HG02885 (cell line): ENCODE measurements at regions not wholly inside any gene's neighbourhood (a gene's known extent, or its start where the extent isn't known, plus 50 kb on each side); places are given as distances from the start of the nearest gene placed in this dataset.
A peak's percentile ranks its signal among the peaks of the same experiment; 100 is the strongest.
"Not testable (repeated sequence)": the region's sequence is repeated elsewhere in the genome, so short reads cannot be mapped to it uniquely, and the experiment has no call there.

Experiments used
- ATAC-seq: cut with Tn5 transposase; IDR thresholded peaks from one replicate; pipeline ENCODE4 v1.9.1; 2021; ENCODE audit warnings: mild to moderate bottlenecking; ENCODE audit not compliant: unreplicated experiment, poor library complexity

DNA sequence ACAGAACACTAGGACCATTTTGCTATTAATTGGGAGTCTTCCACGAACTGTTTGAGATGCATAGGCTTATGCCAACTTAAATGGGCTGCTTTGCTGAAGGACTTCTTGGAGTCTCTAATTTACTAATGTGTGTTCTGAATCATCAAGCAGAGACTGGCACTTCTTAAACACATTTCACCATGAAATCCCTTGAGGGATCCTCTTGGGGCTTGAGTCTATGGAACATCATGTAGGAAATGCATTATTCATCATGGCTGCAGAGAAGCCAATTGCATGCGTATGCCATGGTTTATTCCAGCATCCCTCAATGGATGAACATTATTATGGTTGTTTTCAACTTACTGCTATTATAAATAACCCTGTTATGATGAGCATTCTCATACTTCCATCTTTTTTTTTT lies 73.4 kb downstream of the FGD2 start:
- ATAC-seq = no peak

DNA sequence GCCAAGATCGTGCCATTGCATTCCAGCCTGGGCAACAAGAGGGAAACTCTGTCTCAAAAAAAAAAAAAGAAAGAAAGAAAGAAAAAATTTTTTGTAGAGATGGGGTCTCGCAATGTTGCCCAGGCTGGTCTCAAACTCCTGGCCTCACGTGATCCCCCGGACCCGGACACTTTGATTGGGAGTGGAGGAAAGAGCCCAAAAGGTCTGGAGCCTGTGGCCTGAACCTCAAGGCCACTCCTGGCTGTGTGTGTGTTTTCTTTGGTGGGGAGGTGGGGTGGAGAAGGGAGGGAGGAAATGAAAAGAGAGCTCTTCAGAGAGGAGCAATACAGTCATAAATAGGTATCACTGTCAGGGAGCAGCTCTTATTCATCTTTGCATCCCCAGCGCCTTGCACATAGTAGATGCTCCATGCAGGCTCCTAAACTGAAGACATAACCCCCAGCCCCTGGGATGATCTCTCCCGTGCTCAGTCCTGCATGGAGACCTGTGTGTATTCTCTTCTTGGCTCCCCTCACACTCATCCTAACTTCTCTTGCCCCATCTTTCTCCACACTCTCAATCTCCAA lies 75.7 kb downstream of the FGD2 start:
- no peak for ATAC-seq

DNA sequence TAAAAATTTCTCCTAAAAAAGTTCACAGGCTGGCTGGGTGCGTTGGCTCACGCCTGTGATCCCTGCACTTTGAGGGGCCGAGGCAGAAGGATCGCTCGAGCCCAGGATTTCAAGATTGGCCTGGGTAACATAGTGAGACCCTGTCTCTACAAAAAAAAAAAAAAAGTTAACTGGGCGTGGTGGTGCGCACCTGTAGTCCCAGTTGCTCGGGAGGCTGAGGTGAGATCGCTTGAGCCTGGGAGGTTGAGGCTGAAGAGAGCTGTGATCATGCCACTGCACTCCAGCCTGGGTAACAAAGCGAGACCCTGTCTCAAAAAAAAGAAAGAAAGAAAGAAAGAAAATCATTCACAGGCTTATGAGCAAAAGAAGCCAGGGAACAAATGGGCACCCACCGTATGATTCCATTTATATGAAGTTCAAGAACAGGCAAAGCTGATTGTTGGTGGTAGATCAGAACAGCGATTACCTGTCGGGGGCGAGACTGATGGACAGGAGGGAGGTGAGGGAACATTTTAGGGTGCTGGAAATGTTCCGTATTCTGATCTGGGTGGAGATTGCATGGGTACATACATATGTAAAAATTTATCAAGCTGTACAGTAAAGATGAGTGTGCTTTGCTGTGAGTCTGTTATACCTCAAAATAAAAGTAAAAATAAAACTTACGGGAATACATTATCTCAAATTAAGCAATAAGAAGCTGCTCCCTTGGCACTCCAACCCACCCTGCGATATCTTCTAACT lies 77.1 kb downstream of the FGD2 start:
- no peak for ATAC-seq

DNA sequence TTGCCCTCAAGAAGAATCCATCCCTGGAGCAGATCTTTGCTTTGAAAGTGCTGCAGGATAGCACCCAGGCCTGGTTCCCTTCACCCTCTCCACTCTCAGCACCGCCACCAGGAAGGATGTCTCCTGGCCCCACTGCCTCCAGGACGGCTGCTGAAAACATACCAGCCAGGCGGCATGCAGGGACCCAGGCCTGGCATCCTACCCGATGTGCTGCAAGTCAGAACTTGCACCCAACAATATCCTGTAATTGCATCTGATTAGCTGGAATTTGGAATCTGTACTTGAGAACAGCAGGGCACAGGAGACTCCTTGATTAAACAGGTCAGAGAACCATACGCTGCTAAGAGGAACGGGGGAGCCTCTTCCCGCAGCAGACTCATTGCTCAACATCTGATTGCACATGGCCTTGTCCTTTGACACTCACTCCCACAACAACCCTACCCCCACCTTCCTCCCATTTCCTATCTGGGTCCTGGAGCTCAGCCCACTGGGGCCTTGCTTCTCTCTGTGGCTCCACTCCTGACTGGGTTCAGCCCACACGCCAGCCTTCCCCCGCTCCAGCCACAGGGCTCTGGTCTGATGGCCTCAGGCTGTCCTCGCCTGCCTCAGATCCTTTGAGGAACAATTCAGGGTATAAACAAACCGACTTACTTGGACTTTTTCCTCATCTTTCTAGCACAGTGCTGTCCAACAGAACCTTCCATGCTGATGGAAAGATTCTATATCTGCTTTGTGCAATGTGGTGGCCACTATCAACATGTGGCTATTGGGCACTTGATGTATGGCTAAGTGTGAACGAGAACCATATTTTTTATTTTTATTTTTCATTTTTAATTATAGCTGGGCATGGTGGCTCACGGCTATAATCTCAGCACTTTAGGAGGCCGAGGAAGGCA lies 78.0 kb downstream of the FGD2 start:
- no peak for ATAC-seq

DNA sequence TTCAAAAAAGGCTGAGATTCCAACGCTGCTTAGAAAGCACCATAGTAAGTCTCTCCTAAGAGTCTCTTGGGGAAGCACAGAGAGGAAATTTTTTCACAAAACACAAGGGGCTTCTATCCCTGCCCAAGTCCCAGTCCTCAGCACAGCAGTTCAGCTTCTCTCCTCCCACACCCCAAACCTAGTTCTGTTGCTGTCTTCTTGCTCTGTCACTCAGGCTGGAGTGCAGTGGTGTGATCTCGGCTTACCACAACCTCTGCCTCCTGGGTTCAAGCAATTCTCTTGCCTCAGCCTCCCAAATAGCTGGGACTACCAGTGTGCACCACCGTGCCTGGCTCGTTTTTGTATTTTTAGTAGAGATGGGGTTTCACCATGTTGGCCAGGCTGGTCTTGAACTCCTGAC lies 79.2 kb downstream of the FGD2 start:
- not testable (repeated sequence) for ATAC-seq

DNA sequence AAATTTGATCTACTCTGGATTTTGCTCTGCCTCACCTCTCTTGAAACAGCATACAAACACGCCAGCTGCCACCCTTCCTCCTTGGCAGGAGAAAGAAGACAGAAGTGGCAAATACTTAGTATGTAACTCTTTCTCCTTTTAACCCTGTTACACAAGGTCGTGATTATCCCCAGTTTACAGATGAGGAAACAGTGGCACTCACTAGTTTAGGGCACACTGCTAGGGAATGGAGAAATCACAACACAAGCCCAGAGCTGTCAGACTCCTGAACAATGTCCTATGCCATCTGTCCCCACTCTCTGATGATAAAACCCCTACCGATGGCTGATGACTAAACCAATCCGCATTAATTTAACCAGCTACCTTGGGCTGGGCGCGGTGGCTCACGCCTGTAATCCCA lies 79.7 kb downstream of the FGD2 start:
- no peak for ATAC-seq

DNA sequence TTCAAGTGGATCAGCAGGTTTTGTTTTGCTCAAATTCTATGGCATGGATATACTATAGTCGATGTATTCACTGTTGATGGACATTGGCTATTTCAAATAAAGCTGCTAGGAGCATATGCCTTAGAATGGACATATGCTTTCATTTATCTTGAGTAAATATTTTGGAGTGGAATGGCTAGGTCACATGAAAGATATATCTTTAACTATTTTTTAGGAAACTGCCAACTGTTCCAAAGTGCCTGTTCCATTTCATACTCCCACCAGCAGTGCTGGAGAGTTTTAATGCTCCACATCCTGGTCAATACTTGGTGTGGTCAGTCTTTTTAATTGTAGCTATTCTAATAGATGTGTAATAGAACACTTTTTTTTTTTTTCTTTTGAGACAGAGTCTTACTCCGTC lies 81.1 kb upstream of the PIM1 start:
- ATAC-seq = no peak

DNA sequence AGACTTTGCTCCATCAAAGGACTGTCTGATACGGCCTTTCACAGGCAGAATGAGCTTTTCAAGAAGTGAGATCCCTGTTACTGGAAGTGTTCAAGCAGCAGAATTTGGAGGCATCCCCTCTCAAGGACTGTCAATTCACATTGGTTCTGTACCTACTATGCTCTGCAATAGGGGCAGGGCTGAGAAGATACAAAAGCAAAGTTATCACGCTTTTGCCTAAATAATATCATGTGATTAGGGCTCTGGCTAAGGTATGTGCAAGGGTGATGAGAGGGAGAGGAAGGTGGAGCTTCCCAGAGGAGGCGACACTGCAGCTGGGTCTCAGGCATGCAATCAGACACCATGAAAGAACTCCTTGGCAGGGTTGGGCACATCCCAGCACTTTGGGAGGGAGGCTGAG lies 80.2 kb upstream of the PIM1 start:
- ATAC-seq = no peak

DNA sequence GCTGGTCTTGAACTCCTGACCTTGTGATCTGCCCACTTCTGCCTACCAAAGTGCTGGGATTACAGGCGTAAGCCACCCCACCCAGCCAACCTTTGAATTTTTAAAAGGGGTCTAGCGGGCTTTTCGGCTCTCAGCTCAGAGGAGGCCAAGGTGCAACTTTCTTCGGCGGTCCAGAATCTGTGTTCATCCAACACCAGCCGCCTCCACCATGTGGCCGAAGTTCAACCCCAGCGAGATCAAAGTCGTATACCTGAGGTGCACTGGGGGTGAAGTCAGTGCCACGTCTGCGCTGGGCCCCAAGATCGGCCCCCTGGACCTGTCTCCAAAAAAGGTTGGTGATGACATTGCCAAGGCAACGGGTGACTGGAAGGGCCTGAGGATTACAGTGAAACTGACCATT lies 78.8 kb upstream of the PIM1 start:
- not testable (repeated sequence) for ATAC-seq

DNA sequence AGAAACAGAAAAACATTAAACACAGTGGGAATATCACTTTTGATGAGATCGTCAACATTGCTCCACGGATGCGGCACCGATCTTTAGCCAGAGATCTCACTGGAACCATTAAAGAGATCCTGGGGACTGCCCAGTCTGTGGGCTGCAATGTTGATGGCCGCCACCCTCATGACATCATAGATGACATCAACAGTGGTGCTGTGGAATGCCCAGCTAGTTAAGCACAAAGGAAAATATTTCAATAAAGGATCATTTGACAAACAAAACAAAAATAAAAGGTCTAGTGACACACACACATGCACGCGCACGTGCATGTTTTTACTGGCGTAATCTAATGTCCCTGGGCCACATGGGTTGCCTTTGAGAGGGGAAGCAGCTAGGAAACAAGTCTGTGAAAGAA lies 78.4 kb upstream of the PIM1 start:
- not testable (repeated sequence) for ATAC-seq

DNA sequence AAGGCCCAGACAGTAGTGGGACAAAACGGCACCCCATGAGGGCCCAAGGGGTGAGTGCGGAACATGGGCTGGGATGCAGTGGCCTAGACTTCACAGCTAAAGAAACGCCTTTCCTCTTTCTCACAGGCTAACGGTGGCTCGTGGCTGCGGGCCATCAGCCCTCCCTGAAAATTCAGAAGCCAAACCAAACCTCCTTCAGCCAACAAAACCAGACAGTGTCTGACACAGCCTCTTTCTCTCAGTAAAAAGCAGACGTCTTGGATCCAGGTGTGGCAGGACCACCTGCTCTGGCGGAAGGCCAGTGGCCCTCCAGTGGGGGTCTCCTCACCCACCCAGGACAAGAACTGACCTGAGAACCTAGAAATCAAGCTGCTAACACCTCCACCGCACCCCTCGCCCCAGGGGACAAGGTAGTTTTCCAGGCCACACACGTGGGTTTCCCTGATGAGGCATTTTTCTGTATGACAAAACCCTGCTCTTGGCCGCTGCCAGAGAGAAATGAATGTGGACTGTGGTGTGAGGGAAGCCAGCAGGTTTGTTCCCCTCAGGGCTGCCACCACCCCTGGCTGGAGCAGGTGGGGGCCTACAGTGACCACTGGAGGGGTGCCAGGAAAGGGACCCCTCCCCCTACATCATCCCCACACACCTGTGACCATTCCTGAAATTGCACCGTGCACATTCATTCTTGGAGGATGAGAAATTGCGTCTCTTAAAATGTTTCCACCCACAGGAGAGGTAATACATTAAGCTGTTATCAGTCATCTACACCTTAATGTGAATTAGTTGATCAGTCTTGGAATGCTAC lies 76.8 kb upstream of the PIM1 start:
- ATAC-seq = no peak

DNA sequence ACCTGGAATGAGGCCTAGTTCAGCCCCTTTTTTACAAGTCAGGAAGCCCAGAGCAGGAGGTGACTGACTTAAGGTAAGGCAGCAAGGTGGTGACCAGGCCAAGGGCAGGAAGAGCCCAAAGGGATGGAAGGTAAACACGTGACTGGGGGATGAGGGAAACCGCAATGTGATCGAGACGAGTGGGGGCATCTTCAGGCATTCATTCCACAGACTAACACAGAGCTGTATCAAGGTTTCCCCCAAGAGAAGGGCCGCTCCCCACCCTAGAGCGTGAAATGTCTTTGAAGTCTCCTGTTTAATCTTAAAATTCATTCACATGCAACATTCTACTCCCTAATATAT lies 76.3 kb upstream of the PIM1 start:
- ATAC-seq = no peak

DNA sequence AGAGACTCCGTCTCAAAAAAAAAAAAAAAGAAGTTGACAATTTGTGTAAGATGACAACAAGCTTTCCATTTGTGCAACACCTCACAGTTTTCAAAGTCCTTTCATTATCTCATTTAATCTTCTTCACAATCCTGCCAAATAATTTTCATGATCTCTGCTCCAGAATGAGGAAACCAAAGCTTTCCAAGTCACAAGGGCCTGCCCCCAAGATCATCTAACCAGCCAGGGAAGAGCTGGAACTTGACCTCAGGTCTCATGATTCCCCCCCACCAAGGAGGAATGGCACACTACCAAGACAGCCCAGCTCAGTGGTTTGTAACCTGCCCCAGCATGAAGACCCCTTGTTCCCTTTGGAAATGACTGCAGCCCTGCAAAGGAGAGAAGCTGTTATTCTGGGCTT lies 74.0 kb upstream of the PIM1 start:
- ATAC-seq = no peak

DNA sequence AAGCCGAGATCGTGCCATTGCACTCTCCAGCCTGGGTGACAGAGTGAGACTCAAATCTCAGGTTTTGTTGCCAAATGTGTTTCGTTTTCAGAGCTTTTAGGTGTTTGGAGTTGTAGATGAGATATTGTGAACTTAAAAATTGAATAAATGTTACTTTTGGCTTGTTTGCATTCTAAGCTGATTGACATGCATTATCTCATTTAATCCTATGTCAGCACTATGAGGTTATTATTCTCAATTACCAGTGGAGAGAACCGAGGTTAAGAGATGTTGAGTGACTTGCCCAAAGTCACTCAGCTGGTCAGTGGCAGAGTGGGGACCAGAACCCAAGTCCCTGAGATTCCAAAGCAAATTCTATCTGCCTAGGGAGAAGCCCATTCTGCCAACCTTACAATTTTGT lies 72.6 kb upstream of the PIM1 start:
- no peak for ATAC-seq

DNA sequence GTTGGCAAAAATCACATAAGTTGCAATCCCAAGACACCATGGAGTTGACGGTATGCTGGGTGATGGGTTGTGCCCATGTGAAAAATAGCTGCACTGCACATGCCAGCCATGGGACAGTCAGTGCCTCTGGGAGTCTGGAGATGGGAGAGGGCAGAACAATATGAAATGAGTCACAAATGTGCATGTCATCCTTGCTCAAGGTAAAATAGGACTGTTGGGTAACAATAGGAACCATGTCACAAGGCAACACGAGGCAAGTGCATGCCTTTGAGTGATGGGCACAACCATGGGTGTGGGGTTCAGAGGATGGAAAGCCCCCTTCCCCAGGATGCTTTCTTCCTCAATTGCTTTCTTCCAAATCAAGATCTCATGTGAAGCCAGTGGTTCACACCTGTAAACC lies 70.5 kb upstream of the PIM1 start:
- ATAC-seq = no peak

DNA sequence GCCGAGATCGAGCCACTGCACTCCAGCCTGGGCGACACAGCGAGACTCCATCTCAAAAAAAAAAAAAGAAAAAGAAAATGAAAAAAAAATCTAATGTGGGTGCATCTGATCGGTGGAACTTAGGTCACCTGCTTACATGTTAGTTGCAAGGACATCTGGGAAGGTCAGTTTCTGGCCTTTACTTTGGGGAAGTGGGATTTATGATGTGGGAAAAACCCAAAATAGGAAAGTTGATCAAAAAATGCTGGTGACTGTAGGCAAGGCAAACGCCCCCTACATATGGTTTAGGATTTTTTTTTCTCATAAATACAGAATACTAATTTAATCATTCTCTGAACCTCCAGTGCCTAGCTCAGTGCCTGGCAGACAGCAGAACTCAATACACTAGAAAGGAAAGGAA lies 69.2 kb upstream of the PIM1 start:
- ATAC-seq = no peak

DNA sequence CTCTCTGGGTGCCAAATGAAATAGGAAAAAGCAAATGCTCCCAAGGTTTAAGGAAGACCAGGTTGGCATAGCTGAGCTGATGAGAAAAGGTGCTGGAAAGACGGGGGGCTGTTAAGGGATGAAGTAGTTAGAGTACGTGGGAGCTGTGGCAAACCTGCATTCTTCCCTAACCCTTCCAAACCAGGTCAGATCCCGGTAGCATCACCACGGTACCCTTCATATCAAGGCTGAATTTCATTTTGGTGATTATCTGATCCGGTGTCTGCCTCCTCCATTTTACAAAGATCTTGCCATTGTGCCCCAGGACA lies 68.0 kb upstream of the PIM1 start:
- ATAC-seq = no peak

DNA sequence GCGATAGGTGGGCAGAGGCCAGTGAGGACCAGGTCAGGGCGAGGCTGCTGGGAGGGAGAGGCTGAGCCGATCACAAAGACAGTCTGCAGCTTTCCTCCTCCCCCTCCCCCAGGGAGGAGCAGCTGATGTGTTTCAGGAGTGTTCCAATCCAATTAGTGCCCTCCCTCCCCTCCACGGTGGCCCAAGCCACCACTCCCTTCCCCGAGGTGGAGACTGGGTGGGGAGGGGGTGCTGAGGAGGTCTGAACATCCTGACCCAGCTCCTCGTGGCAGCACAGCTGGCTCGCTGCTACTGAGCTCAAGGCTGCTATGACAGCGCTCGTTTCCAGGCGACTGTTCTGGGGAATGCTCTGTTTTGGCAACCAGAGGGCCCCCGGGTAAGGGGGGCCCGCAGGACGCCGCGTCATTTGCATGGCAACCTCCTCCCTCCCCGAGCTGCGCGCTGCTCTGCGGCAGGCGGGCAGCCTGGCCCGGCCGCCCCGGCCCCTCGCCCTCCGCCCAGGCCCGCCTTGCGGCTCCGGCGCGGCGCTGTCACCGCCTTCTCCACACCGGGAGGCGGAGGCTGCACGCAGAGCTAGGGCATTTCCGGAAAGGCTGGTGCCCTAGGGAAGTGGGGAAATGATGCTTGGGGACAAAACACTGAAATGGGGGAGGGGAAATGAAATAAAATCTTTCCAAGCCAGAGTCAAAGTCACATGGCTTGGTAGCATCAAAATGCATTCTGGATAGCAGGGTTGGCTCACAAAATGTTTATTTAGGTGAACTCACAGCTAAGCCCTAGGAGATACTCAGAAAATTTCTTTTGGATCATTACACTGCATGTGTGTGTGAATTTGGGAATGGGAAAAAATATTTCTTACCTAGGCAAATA lies 67.4 kb upstream of the PIM1 start:
- ATAC-seq = peak; percentile 78

DNA sequence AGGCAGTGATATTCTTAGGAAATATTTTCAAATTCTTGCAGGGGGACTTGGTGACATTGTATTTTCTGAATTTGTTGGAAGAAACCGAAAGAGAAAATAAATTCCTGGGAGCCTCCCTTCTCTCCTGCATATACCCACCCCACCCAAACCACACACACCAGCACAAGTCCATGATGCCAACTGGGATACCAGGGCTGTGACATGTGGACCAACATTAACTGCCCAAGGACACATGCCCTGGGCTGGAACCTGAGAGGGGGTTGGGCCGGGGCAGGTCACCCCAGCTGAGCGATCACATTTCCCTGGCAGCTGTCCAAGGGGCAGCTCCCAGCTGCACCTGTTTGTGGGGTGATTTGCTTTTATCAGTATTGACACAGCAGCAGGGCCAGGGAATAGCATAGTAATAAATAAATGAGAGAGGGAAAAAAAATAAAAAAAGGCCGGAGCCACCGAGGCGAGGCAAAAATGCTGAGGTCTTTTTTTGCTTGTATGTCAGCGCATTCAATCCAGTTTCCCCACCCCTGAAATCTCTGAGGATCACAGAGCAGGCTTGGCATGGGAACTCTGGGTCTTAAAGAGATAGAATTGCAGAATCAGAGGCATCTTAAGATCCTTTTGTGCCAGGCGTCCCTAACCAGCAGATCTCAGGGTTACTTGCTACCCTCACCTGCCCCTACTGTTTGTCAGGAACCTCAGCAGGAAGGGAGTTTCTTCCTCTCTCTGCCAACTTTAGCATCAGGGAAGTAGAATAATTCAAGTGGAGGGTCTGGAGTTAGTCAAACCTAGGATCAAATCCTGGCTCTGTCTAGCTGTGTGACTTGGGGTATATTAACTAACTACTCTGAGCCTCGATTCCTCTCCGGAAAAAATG lies 66.5 kb upstream of the PIM1 start:
- ATAC-seq = no peak
